Pancreas (tissue), 10 donors: ENCODE measurements at regions not wholly inside any gene's neighbourhood (a gene's known extent, or its start where the extent isn't known, plus 50 kb on each side); places are given as distances from the start of the nearest gene placed in this dataset.

Experiments used
- ATAC-seq, 4 donors: fragments of 200-7000 bp; cut with Tn5 transposase; one replicate each; pipeline versions ENCODE4 v1.8.0 to v1.9.1; 2020; ENCODE audit warnings: mild to moderate bottlenecking in 4 of 4, moderate library complexity in 4 of 4
- DNase-seq, 6 donors: peaks; one replicate each; pipeline ENCODE4 v3.0.0-alpha.2; 2020
- FAIRE-seq: peaks from 2 replicates; lab custom pipeline; 2012; peaks lifted over from hg19 to GRCh38; lab: Jason Lieb, UNC
- H3K27ac ChIP-seq, 4 donors: fragments of 200-600 bp; sonication (generic); 1 replicate in 3 of 4; 2 replicates in 1 of 4; pipeline versions ENCODE4 v1.5.0 to v1.8.0; 2020
- H3K27me3 ChIP-seq, 4 donors: fragments of 200-600 bp; one replicate each; pipeline ENCODE4 v1.8.0; 2021
- H3K36me3 ChIP-seq, 3 donors: fragments of 200-600 bp; sonication (generic) in 1 of 3; one replicate each; pipeline versions ENCODE4 v1.5.0 to v1.8.0; 2020 to 2021
- H3K4me1 ChIP-seq, 3 donors: fragments of 200-600 bp; one replicate each; pipeline ENCODE4 v1.8.0; 2021
- H3K4me3 ChIP-seq, 4 donors: fragments of 200-600 bp; sonication (generic) in 2 of 4; one replicate each; pipeline versions ENCODE4 v1.5.0 to v1.8.0; 2020 to 2021
- H3K9me3 ChIP-seq, 4 donors: fragments of 200-600 bp; one replicate each; pipeline ENCODE4 v1.8.0; 2021
- CTCF ChIP-seq, 4 donors: fragments of 200-600 bp; sonication (generic) in 3 of 4; IDR thresholded peaks; one replicate each; pipeline versions ENCODE4 v1.5.0 to v1.8.0; 2021; ENCODE audit warnings: antibody characterized with exemption in 4 of 4
- WGBS, 2 donors: extraction: QIAGEN DNeasy Blood & Tissue Kit; methylation state at CpG; one replicate each; pipeline ENCODE4 v1.1.7; 2013; 5-methylcytosine and 5-hydroxymethylcytosine counted together
- intact Hi-C, 3 donors: fragments of 100-400 bp; cut with DNase I; formaldehyde crosslinking; loops; one replicate each; pipeline versions ENCODE4 v1.11.1 to v1.14.2; 2022
- donor health status: healthy with polysubstance abuse.
- donor health status: DM: no; HTN: no; CAD: no; lungs with moderate emphysema.
- donor health status: DM: no; HTN: no; CAD: no.
- donor health status: control.
- donor health status: control.
- donor health status: Bipolar disorder and iron deficiency.
- donor health status: DM: yes; HTN: yes; CAD: no.
- donor health status: DM: no; HTN: no; CAD: no.
- donor health status: DM: no; HTN: no; CAD: no.
- donor health status: DM: yes; HTN: yes; CAD: no.

- no peaks in the 10 kb centered on the region for H3K36me3 ChIP-seq
- no peak for FAIRE-seq
- H3K4me3 ChIP-seq, result no peak overlapping the region
- no peaks in the 10 kb centered on the region for H3K27me3 ChIP-seq
- DNase-seq, result no peak
- no peak for ATAC-seq
- H3K27ac ChIP-seq, result no peak overlapping the region
- intact Hi-C loops, result no loop called here
- WGBS, 2 donors, result 79 to 86% methylated on average over 3 of the region's 3 CpGs
- no peaks in the 10 kb centered on the region for H3K4me1 ChIP-seq
- no peaks in the 10 kb centered on the region for H3K9me3 ChIP-seq
- TF ChIP-seq CTCF (IDR thresholded peaks at IDR 0.05), result no peak
Observed at GRCh38 chr14:51786227-51786626, 74.2 kb upstream of the GNG2 start.

GRCh38 chr14:51787352-51787751 lies 73.1 kb upstream of the GNG2 start:
- intact Hi-C loops, result no loop called here
- H3K4me1 ChIP-seq, result no peaks in the 10 kb centered on the region
- no peak for TF ChIP-seq CTCF (IDR thresholded peaks at IDR 0.05)
- no peak for FAIRE-seq
- H3K27me3 ChIP-seq, result no peaks in the 10 kb centered on the region
- DNase-seq, result no peak
- H3K36me3 ChIP-seq, result no peaks in the 10 kb centered on the region
- H3K27ac ChIP-seq, result no peak overlapping the region
- ATAC-seq, result no peak
- WGBS, 2 donors, result 59 to 70% methylated on average over 4 of the region's 4 CpGs
- no peak overlapping the region for H3K4me3 ChIP-seq
- H3K9me3 ChIP-seq, result no peaks in the 10 kb centered on the region

GRCh38 chr14:51789114-51789513 lies 71.3 kb upstream of the GNG2 start:
- no peaks in the 10 kb centered on the region for H3K9me3 ChIP-seq
- FAIRE-seq (no peak), ATAC-seq (no peak), DNase-seq (no peak)
- H3K27ac ChIP-seq, result no peak overlapping the region
- WGBS, 2 donors, result 74 to 88% methylated on average over 3 of the region's 3 CpGs
- H3K4me3 ChIP-seq, result no peak overlapping the region
- no peaks in the 10 kb centered on the region for H3K4me1 ChIP-seq
- no peak for TF ChIP-seq CTCF (IDR thresholded peaks at IDR 0.05)
- no peaks in the 10 kb centered on the region for H3K36me3 ChIP-seq
- intact Hi-C loops, result no loop called here
- H3K27me3 ChIP-seq, result no peaks in the 10 kb centered on the region

GRCh38 chr14:51789596-51789995 lies 70.8 kb upstream of the GNG2 start:
- no peak overlapping the region for H3K4me3 ChIP-seq
- no peaks in the 10 kb centered on the region for H3K27me3 ChIP-seq
- DNase-seq (no peak), ATAC-seq (peak in 2 of 4 donors; percentile 47 to 68), FAIRE-seq (no peak)
- no peak for TF ChIP-seq CTCF (IDR thresholded peaks at IDR 0.05)
- intact Hi-C loops, result no loop called here
- no peak overlapping the region for H3K27ac ChIP-seq
- no peaks in the 10 kb centered on the region for H3K4me1 ChIP-seq
- H3K9me3 ChIP-seq, result no peaks in the 10 kb centered on the region
- H3K36me3 ChIP-seq, result no peaks in the 10 kb centered on the region

GRCh38 chr14:51792809-51793208 lies 67.6 kb upstream of the GNG2 start:
- H3K9me3 ChIP-seq, result no peaks in the 10 kb centered on the region
- H3K4me3 ChIP-seq, result no peak overlapping the region
- H3K27me3 ChIP-seq, result no peaks in the 10 kb centered on the region
- intact Hi-C loops, result no loop called here
- 40 to 41% methylated on average over 2 of the region's 2 CpGs for WGBS, 2 donors
- H3K36me3 ChIP-seq, result no peaks in the 10 kb centered on the region
- no peak overlapping the region for H3K27ac ChIP-seq
- no peaks in the 10 kb centered on the region for H3K4me1 ChIP-seq
- peak; percentile 63 for FAIRE-seq
- DNase-seq, result no peak
- ATAC-seq, result no peak
- no peak for TF ChIP-seq CTCF (IDR thresholded peaks at IDR 0.05)
